GM12878 (cell line): ENCODE measurements at regions not wholly inside any gene's neighbourhood (a gene's known extent, or its start where the extent isn't known, plus 50 kb on each side); places are given as distances from the start of the nearest gene placed in this dataset.

ENCODE experiments used
- BCL11A ChIP-seq: IDR thresholded peaks from 2 replicates; pipeline ENCODE4 v1.6.1; 2011; ENCODE audit warnings: low read depth, low read length
- CTCF ChIP-seq, 3 experiments: IDR thresholded peaks in 2 of 3; conservative IDR thresholded peaks in 1 of 3; 2 replicates each; pipeline ENCODE4 v1.5.1; 2011; ENCODE audit warnings: low read depth in 3 of 3, low read length in 3 of 3, mild to moderate bottlenecking in 3 of 3, control low read depth in 2 of 3, moderate library complexity in 2 of 3, inconsistent platforms in 1 of 3, mixed read lengths in 1 of 3; ENCODE audit not compliant: control insufficient read depth in 2 of 3, insufficient read depth in 1 of 3; ENCODE audit errors: extremely low read depth in 1 of 3
- EZH2 ChIP-seq: IDR thresholded peaks from 2 replicates; pipeline ENCODE4 v1.6.1; 2012; ENCODE audit warnings: low read depth, mild to moderate bottlenecking, control low read depth, inconsistent platforms, low read length, borderline replicate concordance; ENCODE audit not compliant: control insufficient read depth
- KAT2A ChIP-seq: conservative IDR thresholded peaks from 2 replicates; pipeline ENCODE4 v1.6.1; 2011; ENCODE audit warnings: low read depth, low read length; ENCODE audit not compliant: control insufficient read depth
- MYC ChIP-seq: IDR thresholded peaks from 2 replicates; pipeline ENCODE4 v1.6.1; 2011; ENCODE audit warnings: mild to moderate bottlenecking, low read length, moderate library complexity, inconsistent platforms; ENCODE audit not compliant: insufficient read depth, insufficient replicate concordance, insufficient read length, severe bottlenecking
- NKRF ChIP-seq: fragments of 450-650 bp; conservative IDR thresholded peaks from 2 replicates; pipeline ENCODE4 v1.6.1; 2017; ENCODE audit warnings: mild to moderate bottlenecking, moderate library complexity
- NR2C2 ChIP-seq: IDR thresholded peaks from 2 replicates; pipeline ENCODE4 v1.6.1; 2011; ENCODE audit warnings: borderline replicate concordance, low read depth; ENCODE audit not compliant: control insufficient read depth, insufficient read length
- POLR2AphosphoS5 ChIP-seq: IDR thresholded peaks from 2 replicates; pipeline ENCODE4 v1.6.1; 2011; ENCODE audit warnings: mild to moderate bottlenecking, low read length, inconsistent platforms
- SPI1 ChIP-seq: IDR thresholded peaks from 2 replicates; pipeline ENCODE4 v1.6.1; 2011; ENCODE audit warnings: low read depth, mild to moderate bottlenecking, low read length, moderate library complexity, borderline replicate concordance; ENCODE audit not compliant: insufficient read depth

GRCh38 chr6:139841794-139842215, 467.4 kb upstream of the CITED2 start:
- TF ChIP-seq NR2C2 (no peak), EZH2 (no peak), SPI1 (peak; percentile 97), BCL11A (peak; percentile 68), CTCF (IDR thresholded peaks at IDR 0.05 in 2 of 3, conservative IDR thresholded peaks at IDR 0.05 in 1 of 3; ENCODE audit: control insufficient read depth in 2 of 3, extremely low read depth in 1 of 3, insufficient read depth in 1 of 3, low read depth in 3 of 3, low read length in 3 of 3) (no peak), MYC (no peak), KAT2A (no peak), POLR2AphosphoS5 (no peak), NKRF (no peak)
